NB4 (cell line): ENCODE measurements at regions not wholly inside any gene's neighbourhood (a gene's known extent, or its start where the extent isn't known, plus 50 kb on each side); places are given as distances from the start of the nearest gene placed in this dataset.

Experiments
- MYC ChIP-seq: IDR thresholded peaks from 2 replicates; pipeline ENCODE4 v1.6.1; 2011; ENCODE audit warnings: low read depth, low read length
- POLR2A ChIP-seq: IDR thresholded peaks from 2 replicates; pipeline ENCODE4 v1.6.1; 2011; ENCODE audit warnings: mild to moderate bottlenecking; ENCODE audit not compliant: insufficient read length; ENCODE audit errors: extremely low read depth
- TF ChIP-seq, protein P1 (sequence below): IDR thresholded peaks from one replicate; pipeline ENCODE4 v1.5.1; 2012; ENCODE audit warnings: low read depth, low read length

DNA sequence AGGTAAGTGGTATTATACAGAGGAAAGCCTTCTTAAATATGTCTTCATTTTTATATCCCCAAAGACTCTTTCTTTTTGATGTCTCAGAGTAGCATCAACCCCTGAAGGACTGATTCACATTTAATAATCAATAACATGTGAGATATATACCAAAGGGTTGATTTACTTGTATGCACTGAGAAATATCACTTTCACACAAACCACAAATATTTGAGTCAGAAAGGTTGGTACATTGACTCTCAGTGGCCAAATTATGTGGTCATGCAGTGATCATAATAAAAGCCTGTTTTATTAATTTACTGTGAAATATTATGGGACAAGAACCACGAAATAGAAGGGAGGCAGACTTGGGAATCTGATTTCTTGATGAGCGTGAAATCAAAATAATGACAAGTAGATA is 329.0 kb downstream of the GBE1 start:
- TF ChIP-seq, protein P1, sequence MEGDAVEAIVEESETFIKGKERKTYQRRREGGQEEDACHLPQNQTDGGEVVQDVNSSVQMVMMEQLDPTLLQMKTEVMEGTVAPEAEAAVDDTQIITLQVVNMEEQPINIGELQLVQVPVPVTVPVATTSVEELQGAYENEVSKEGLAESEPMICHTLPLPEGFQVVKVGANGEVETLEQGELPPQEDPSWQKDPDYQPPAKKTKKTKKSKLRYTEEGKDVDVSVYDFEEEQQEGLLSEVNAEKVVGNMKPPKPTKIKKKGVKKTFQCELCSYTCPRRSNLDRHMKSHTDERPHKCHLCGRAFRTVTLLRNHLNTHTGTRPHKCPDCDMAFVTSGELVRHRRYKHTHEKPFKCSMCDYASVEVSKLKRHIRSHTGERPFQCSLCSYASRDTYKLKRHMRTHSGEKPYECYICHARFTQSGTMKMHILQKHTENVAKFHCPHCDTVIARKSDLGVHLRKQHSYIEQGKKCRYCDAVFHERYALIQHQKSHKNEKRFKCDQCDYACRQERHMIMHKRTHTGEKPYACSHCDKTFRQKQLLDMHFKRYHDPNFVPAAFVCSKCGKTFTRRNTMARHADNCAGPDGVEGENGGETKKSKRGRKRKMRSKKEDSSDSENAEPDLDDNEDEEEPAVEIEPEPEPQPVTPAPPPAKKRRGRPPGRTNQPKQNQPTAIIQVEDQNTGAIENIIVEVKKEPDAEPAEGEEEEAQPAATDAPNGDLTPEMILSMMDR: no peak
- TF ChIP-seq POLR2A: no peak
- TF ChIP-seq MYC: no peak
